ENCODE measurements at regions not wholly inside any gene's neighbourhood (a gene's known extent, or its start where the extent isn't known, plus 50 kb on each side); places are given as distances from the start of the nearest gene placed in this dataset.

DNA sequence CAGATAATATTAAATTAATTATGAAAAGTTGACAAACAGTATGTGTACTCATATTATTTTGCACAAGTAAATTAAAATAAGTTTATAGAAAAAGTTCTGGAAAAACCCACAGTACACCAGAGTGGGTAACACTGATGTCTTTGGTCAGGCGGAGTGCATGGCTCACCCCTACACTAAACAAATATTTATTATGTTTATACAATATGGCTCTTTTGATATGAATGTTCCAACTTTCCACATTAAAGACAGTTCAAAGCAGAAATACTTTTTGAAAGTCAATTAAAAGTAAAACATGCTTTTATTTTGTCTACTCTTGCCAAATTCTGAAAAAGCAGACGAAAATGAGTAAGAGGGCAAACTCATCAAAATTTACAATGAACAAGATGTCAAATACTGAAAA is 56.2 kb upstream of the DCBLD2 start:
- intact Hi-C loops (cut with DNase I; ENCODE audit: low total_unique reads), result no loop called here

DNA sequence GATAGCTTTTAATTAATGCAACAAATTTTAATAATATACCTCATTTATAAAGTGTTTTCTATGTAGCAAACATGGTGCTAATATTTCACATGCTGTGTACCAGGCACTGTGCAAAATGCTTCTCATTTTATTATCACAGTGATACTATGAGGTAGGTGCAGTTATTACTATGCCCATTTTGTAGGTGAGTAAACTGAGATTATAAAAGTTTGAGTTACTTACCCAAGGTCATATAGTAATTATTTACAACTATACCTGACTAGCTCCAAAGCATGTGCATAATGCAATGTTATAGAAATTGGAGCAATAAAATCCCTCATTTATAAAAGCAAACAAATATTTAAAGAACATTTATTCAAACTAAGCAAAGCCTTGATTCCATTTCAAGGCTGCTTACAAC is 54.5 kb upstream of the DCBLD2 start:
- intact Hi-C loops (cut with DNase I; ENCODE audit: low total_unique reads), result no loop called here
- DNase-seq (ENCODE audit: low spot score in 2 of 2), result no peak
- TF ChIP-seq POLR2A (IDR thresholded peaks at IDR 0.05), result no peak
- TF ChIP-seq, protein P1, sequence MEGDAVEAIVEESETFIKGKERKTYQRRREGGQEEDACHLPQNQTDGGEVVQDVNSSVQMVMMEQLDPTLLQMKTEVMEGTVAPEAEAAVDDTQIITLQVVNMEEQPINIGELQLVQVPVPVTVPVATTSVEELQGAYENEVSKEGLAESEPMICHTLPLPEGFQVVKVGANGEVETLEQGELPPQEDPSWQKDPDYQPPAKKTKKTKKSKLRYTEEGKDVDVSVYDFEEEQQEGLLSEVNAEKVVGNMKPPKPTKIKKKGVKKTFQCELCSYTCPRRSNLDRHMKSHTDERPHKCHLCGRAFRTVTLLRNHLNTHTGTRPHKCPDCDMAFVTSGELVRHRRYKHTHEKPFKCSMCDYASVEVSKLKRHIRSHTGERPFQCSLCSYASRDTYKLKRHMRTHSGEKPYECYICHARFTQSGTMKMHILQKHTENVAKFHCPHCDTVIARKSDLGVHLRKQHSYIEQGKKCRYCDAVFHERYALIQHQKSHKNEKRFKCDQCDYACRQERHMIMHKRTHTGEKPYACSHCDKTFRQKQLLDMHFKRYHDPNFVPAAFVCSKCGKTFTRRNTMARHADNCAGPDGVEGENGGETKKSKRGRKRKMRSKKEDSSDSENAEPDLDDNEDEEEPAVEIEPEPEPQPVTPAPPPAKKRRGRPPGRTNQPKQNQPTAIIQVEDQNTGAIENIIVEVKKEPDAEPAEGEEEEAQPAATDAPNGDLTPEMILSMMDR (IDR thresholded peaks at IDR 0.05), result no peak
- no peak for TF ChIP-seq POLR2AphosphoS5 (IDR thresholded peaks at IDR 0.05)

More for the DNA sequence above, 56.2 kb upstream of the DCBLD2 start:
- Histone ChIP-seq H3K36me3 (no peaks in the 10 kb centered on the region), H3K27me3 (no peaks in the 10 kb centered on the region), H3K4me1 (no peaks in the 10 kb centered on the region), H3K9me3 (no peaks in the 10 kb centered on the region), H3K4me3 (no peak overlapping the region), H3K27ac (no peak overlapping the region)
- DNase-seq (ENCODE audit: low spot score in 2 of 2), result no peak
- TF ChIP-seq, protein P1 (IDR thresholded peaks at IDR 0.05), result no peak
- TF ChIP-seq POLR2A (IDR thresholded peaks at IDR 0.05) (no peak), POLR2AphosphoS5 (IDR thresholded peaks at IDR 0.05) (no peak)

GRCh38 chr3:98954791-98955604 is 53.5 kb upstream of the DCBLD2 start:
- Histone ChIP-seq H3K9me3 (no peaks in the 10 kb centered on the region), H3K27me3 (no peaks in the 10 kb centered on the region), H3K4me1 (no peaks in the 10 kb centered on the region), H3K27ac (no peak overlapping the region), H3K36me3 (no peaks in the 10 kb centered on the region), H3K4me3 (no peak overlapping the region)
- intact Hi-C loops (cut with DNase I; ENCODE audit: low total_unique reads), result no loop called here
- TF ChIP-seq POLR2AphosphoS5 (IDR thresholded peaks at IDR 0.05), result no peak
- no peak for DNase-seq (ENCODE audit: low spot score in 2 of 2)

More for the DNA sequence above, 54.5 kb upstream of the DCBLD2 start:
- H3K27ac ChIP-seq, result no peak overlapping the region
- H3K27me3 ChIP-seq, result no peaks in the 10 kb centered on the region
- no peaks in the 10 kb centered on the region for H3K36me3 ChIP-seq
- no peaks in the 10 kb centered on the region for H3K9me3 ChIP-seq
- H3K4me1 ChIP-seq, result no peaks in the 10 kb centered on the region
- no peak overlapping the region for H3K4me3 ChIP-seq

- Histone ChIP-seq H3K36me3 (no peaks in the 10 kb centered on the region), H3K27me3 (no peaks in the 10 kb centered on the region), H3K9me3 (no peaks in the 10 kb centered on the region), H3K27ac (no peak overlapping the region), H3K4me1 (no peaks in the 10 kb centered on the region), H3K4me3 (no peak overlapping the region)
- intact Hi-C loops (cut with DNase I; ENCODE audit: low total_unique reads), result no loop called here
- DNase-seq (ENCODE audit: low spot score in 2 of 2), result no peak
- TF ChIP-seq, protein P1 (IDR thresholded peaks at IDR 0.05), result no peak
- TF ChIP-seq POLR2AphosphoS5 (IDR thresholded peaks at IDR 0.05) (no peak), POLR2A (IDR thresholded peaks at IDR 0.05) (no peak)
Observed at GRCh38 chr3:98954242-98954641, 52.7 kb upstream of the DCBLD2 start.

GRCh38 chr3:98952404-98952803 is 50.9 kb upstream of the DCBLD2 start:
- H3K27me3 ChIP-seq, result no peaks in the 10 kb centered on the region
- no peak overlapping the region for H3K27ac ChIP-seq
- DNase-seq (ENCODE audit: low spot score in 2 of 2), result no peak
- intact Hi-C loops (cut with DNase I; ENCODE audit: low total_unique reads), result no loop called here
- no peaks in the 10 kb centered on the region for H3K9me3 ChIP-seq
- H3K4me1 ChIP-seq, result no peaks in the 10 kb centered on the region
- H3K4me3 ChIP-seq, result no peak overlapping the region
- no peaks in the 10 kb centered on the region for H3K36me3 ChIP-seq
- TF ChIP-seq, protein P1 (IDR thresholded peaks at IDR 0.05), result no peak
